IgD-negative memory B cell (primary cell): ENCODE measurements at regions not wholly inside any gene's neighbourhood (a gene's known extent, or its start where the extent isn't known, plus 50 kb on each side); places are given as distances from the start of the nearest gene placed in this dataset.
A peak's percentile ranks its signal among the peaks of the same experiment; 100 is the strongest.

Experiments
- H3K27ac Mint-ChIP-seq, 3 donors: one replicate each; pipeline ENCODE4 v1.8.0; 2020 to 2022; ENCODE audit warnings: mild to moderate bottlenecking in 3 of 3, mixed read lengths in 3 of 3, moderate library complexity in 1 of 3
- H3K27me3 Mint-ChIP-seq: one replicate; pipeline ENCODE4 v1.8.0; 2021; ENCODE audit warnings: mixed read lengths
- H3K36me3 Mint-ChIP-seq: one replicate; pipeline ENCODE4 v1.8.0; 2020; ENCODE audit warnings: mild to moderate bottlenecking, mixed read lengths
- H3K4me1 Mint-ChIP-seq, 3 donors: one replicate each; pipeline ENCODE4 v1.8.0; 2020 to 2022; ENCODE audit warnings: mixed read lengths in 3 of 3, mild to moderate bottlenecking in 1 of 3
- H3K4me3 Mint-ChIP-seq, 4 donors: one replicate each; pipeline ENCODE4 v1.8.0; 2020 to 2022; ENCODE audit warnings: mild to moderate bottlenecking in 4 of 4, mixed read lengths in 4 of 4, moderate library complexity in 3 of 4
- H3K9me3 Mint-ChIP-seq, 3 donors: one replicate each; pipeline ENCODE4 v1.8.0; 2020 to 2021; ENCODE audit warnings: mixed read lengths in 3 of 3, mild to moderate bottlenecking in 1 of 3

- H3K27ac Mint-ChIP-seq = no peak overlapping the region
- H3K36me3 Mint-ChIP-seq = peaks cover 2% of the 10 kb centered on the region
- no peaks in the 10 kb centered on the region for H3K9me3 Mint-ChIP-seq
- H3K4me1 Mint-ChIP-seq = peaks cover 0 to 14% (median 11%) of the 10 kb centered on the region in 3 donors
- peak overlapping the region in 1 of 4 donors; percentile 2 for H3K4me3 Mint-ChIP-seq
- H3K27me3 Mint-ChIP-seq = no peaks in the 10 kb centered on the region
Measured at GRCh38 chr12:43109631-43110345, 442.2 kb downstream of the ADAMTS20 start.

- Mint-ChIP-seq H3K27ac (no peak overlapping the region), H3K9me3 (no peaks in the 10 kb centered on the region), H3K27me3 (no peaks in the 10 kb centered on the region), H3K4me1 (peaks cover 0 to 14% (median 11%) of the 10 kb centered on the region in 3 donors), H3K36me3 (peaks cover 2% of the 10 kb centered on the region), H3K4me3 (no peak overlapping the region)
Measured at GRCh38 chr12:43108656-43109055, 443.3 kb downstream of the ADAMTS20 start.

GRCh38 chr12:43107026-43107775 is 444.8 kb downstream of the ADAMTS20 start:
- Mint-ChIP-seq H3K27ac (no peak overlapping the region), H3K36me3 (peaks cover 2% of the 10 kb centered on the region), H3K9me3 (no peaks in the 10 kb centered on the region), H3K4me1 (peaks cover 0 to 14% (median 11%) of the 10 kb centered on the region in 3 donors), H3K4me3 (no peak overlapping the region), H3K27me3 (no peaks in the 10 kb centered on the region)

GRCh38 chr12:43106355-43106754 is 445.6 kb downstream of the ADAMTS20 start:
- H3K27me3 Mint-ChIP-seq = no peaks in the 10 kb centered on the region
- H3K4me3 Mint-ChIP-seq = no peak overlapping the region
- peaks cover 2% of the 10 kb centered on the region for H3K36me3 Mint-ChIP-seq
- no peaks in the 10 kb centered on the region for H3K9me3 Mint-ChIP-seq
- H3K27ac Mint-ChIP-seq = no peak overlapping the region
- peaks cover 0 to 11% (median 5%) of the 10 kb centered on the region in 3 donors for H3K4me1 Mint-ChIP-seq

- no peak overlapping the region for H3K27ac Mint-ChIP-seq
- no peaks in the 10 kb centered on the region for H3K9me3 Mint-ChIP-seq
- H3K27me3 Mint-ChIP-seq = no peaks in the 10 kb centered on the region
- H3K36me3 Mint-ChIP-seq = peaks cover 2% of the 10 kb centered on the region
- peaks cover 0 to 11% (median 5%) of the 10 kb centered on the region in 3 donors for H3K4me1 Mint-ChIP-seq
- H3K4me3 Mint-ChIP-seq = no peak overlapping the region
Measured at GRCh38 chr12:43105426-43105981, 446.5 kb downstream of the ADAMTS20 start.

DNA sequence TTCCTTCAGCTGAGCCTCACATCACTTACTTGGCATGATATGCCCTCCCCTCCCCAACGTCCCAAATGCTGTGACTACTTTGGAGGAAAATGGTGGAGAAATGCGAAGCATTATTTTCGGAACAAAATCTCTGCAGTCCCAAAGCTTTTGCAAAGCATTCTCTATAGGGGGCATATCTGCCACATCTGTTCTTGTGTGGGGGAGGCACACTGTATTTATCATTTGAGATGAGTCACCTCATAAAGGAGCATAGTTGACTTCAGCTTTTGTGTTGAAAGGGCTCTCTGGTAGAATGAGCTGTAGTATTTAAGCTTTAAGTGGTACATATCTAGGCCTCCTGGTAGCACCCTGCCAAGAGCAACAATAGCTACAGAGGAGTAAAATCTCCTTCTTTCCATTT is 447.5 kb downstream of the ADAMTS20 start:
- peaks cover 0 to 6% (median 5%) of the 10 kb centered on the region in 3 donors for H3K4me1 Mint-ChIP-seq
- peaks cover 0 to 2% (median 0%) of the 10 kb centered on the region in 3 donors for H3K9me3 Mint-ChIP-seq
- H3K36me3 Mint-ChIP-seq = peaks cover 2% of the 10 kb centered on the region
- H3K4me3 Mint-ChIP-seq = no peak overlapping the region
- H3K27ac Mint-ChIP-seq = no peak overlapping the region
- peaks cover 2% of the 10 kb centered on the region for H3K27me3 Mint-ChIP-seq

- no peaks in the 10 kb centered on the region for H3K36me3 Mint-ChIP-seq
- H3K4me1 Mint-ChIP-seq = peaks cover 0 to 6% (median 5%) of the 10 kb centered on the region in 3 donors
- no peak overlapping the region for H3K27ac Mint-ChIP-seq
- peaks cover 0 to 2% (median 0%) of the 10 kb centered on the region in 3 donors for H3K9me3 Mint-ChIP-seq
- H3K27me3 Mint-ChIP-seq = peaks cover 2% of the 10 kb centered on the region
- H3K4me3 Mint-ChIP-seq = no peak overlapping the region
Measured at GRCh38 chr12:43103866-43104265, 448.1 kb downstream of the ADAMTS20 start.

DNA sequence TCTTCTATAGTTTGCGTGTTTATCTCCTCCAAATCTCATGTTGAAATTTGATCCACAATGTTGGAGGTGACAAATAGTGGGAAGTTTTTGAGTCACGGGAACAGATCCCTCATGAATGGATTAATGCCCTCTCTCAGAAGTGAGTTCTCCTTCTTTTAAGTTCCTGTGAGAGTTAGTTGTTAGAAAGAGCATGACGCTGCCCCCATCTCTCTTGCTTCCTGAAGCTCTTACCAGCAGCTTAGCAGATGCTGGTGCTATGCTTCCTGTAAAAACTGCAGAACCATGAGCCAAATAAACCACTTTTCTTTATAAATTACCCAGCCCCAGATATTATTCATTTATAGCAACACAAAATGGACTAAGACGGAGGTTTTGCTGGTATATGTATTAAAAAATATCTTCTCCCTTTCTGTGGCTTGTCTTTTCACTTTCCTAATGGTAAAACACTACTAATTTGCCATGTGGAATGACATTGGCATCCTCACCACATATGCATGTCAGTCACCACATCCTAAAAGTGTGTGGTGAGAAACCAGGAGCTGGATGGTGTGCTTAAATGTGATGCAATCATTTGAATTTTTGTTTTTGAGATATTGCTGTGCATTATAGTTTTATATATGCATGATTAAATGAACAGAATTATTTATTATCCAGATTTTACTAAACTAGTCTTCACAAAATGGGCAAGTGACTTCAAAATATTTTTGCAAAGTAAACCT is 449.3 kb downstream of the ADAMTS20 start:
- H3K9me3 Mint-ChIP-seq = peaks cover 0 to 2% (median 0%) of the 10 kb centered on the region in 3 donors
- H3K4me3 Mint-ChIP-seq = no peak overlapping the region
- no peaks in the 10 kb centered on the region for H3K36me3 Mint-ChIP-seq
- H3K27me3 Mint-ChIP-seq = peaks cover 2% of the 10 kb centered on the region
- H3K4me1 Mint-ChIP-seq = peaks cover 0 to 6% (median 5%) of the 10 kb centered on the region in 3 donors
- no peak overlapping the region for H3K27ac Mint-ChIP-seq

DNA sequence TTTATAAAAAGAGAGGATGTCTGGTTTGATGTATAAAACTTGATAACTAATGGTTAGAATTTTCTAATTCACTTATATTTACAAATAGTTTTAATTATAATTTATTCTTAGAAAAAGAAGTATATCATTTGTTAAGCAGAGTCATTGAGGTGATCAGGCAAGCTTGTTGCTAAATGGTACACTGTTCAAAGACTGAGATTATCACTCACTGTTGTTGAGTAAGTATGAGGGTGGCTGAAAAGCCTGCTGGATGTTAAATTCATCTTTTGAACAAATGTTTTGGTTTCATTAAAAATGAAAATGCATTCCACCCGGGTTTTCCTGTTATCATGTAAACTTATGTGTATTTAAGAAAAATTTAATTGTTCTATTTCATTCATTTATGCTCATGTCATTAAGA is 451.8 kb downstream of the ADAMTS20 start:
- Mint-ChIP-seq H3K36me3 (no peaks in the 10 kb centered on the region), H3K4me1 (no peaks in the 10 kb centered on the region), H3K27me3 (peaks cover 2% of the 10 kb centered on the region), H3K4me3 (no peak overlapping the region), H3K27ac (no peak overlapping the region), H3K9me3 (peaks cover 0 to 2% (median 0%) of the 10 kb centered on the region in 3 donors)

GRCh38 chr12:43099691-43100163 is 452.3 kb downstream of the ADAMTS20 start:
- peaks cover 2% of the 10 kb centered on the region for H3K27me3 Mint-ChIP-seq
- no peak overlapping the region for H3K4me3 Mint-ChIP-seq
- H3K9me3 Mint-ChIP-seq = peaks cover 0 to 3% (median 0%) of the 10 kb centered on the region in 3 donors
- no peaks in the 10 kb centered on the region for H3K36me3 Mint-ChIP-seq
- H3K4me1 Mint-ChIP-seq = no peaks in the 10 kb centered on the region
- H3K27ac Mint-ChIP-seq = no peak overlapping the region

DNA sequence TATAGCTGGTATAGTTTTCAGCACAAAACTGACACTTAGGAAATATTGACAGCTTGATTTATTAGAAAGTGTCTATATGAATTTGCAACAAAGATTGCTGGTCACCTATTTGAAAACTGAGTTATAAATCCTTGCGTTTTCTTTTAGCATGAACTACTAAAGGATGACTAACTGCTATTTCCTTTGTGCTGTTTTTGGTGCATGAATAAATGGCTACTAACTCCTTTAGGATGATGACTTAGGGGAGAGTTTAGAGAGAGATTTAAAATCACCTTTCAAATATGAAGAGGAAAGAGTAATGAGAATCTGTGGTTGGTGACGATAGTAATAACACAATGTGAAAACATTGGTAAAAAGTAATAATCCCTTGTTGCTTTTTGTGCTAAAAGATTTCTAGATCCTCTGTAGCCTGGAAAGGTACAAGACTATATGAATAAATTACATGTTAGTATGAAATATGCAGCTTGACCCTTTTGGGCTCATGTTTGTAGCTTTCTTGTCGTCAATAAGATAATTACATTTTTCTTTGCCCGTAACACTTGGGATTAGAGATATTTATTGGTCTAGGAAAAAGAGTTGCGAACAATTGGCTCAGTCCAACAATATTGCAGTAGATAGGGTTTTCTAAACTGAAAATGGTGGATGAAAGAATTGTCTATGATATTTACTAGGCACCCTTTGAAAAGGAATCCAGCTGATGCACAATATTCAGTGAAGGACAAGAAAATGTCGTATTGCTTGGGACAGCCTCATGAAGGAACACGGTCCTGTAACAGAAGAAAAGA is 453.0 kb downstream of the ADAMTS20 start:
- Mint-ChIP-seq H3K9me3 (peaks cover 0 to 5% (median 0%) of the 10 kb centered on the region in 3 donors), H3K4me3 (no peak overlapping the region), H3K27ac (no peak overlapping the region), H3K27me3 (peaks cover 2% of the 10 kb centered on the region), H3K4me1 (no peaks in the 10 kb centered on the region), H3K36me3 (no peaks in the 10 kb centered on the region)

DNA sequence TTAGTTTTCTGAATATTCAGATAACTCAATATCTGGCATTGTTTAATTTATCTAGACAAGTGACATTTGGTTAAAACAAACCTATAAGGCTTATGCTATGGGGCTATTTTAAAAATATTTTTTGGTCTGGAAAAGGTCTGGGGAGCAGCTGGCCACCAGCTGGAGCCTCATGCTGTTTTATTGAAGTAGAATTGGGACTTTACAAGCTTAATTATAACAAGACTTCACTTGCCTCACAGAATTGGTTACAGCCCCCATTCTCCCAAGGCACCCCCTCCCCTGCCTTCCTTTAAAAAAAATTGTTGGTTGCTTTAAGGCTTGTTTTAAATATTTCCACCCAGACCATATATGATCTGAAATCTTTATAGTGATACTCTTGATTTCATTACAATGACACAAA is 453.9 kb downstream of the ADAMTS20 start:
- H3K4me3 Mint-ChIP-seq = no peak overlapping the region
- no peaks in the 10 kb centered on the region for H3K36me3 Mint-ChIP-seq
- peaks cover 0 to 5% (median 0%) of the 10 kb centered on the region in 3 donors for H3K9me3 Mint-ChIP-seq
- peaks cover 2% of the 10 kb centered on the region for H3K27me3 Mint-ChIP-seq
- no peaks in the 10 kb centered on the region for H3K4me1 Mint-ChIP-seq
- peak overlapping the region in 1 of 3 donors; percentile 12 for H3K27ac Mint-ChIP-seq

DNA sequence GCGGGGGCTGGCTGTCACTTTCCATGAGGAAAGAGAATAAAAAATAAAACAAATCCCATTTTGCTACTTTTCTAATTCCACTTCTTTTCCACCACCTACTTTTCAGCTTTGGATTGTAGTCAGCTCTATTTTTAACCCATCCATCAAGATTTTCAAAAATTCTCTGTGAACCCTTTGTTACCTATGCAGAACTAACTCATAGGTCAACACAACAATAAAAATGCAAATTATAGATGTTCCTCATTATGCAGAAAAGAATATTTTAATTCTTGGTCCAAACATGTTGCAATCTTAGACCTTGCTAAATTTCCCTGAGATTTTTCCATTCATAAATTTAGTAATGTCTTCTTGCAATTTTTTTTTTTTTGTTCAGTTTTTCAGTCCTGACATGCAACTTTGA is 454.5 kb downstream of the ADAMTS20 start:
- no peak overlapping the region for H3K4me3 Mint-ChIP-seq

DNA sequence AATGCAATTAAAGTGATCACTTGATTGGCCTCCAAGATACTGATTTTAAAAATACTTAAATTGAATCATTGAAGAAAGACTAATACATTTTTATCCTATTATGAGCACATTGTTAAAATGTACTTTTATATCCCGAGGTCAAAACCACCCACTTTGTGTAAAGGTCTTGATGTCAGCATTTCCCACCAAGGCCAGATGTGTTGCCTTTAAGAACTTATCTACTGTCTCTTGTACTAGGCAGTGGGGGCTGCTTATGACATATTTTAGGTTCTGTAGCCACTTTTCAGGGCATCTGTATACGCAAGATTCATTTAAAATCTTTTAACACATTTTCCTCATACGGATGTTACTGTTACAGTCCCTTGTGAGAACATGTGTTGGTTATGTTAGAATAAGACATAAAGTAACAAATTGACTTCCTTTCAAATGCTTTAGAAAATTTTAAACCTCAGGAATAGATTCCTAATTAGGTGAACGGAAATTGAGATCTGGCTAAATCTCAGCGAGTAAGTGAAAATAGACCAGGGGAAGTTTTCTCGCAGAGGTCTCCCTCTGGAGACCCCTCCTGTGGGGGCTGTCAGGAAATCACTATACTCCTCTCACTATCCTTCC is 456.2 kb downstream of the ADAMTS20 start:
- Mint-ChIP-seq H3K4me1 (no peaks in the 10 kb centered on the region), H3K9me3 (peaks cover 0 to 5% (median 2%) of the 10 kb centered on the region in 3 donors), H3K4me3 (no peak overlapping the region), H3K36me3 (no peaks in the 10 kb centered on the region), H3K27me3 (peaks cover 2% of the 10 kb centered on the region), H3K27ac (no peak overlapping the region)

More for the DNA sequence above, 454.5 kb downstream of the ADAMTS20 start:
- Mint-ChIP-seq H3K27ac (no peak overlapping the region), H3K4me1 (no peaks in the 10 kb centered on the region), H3K9me3 (peaks cover 0 to 5% (median 2%) of the 10 kb centered on the region in 3 donors), H3K27me3 (peaks cover 2% of the 10 kb centered on the region), H3K36me3 (no peaks in the 10 kb centered on the region)
